ENCODE measurements at regions not wholly inside any gene's neighbourhood (a gene's known extent, or its start where the extent isn't known, plus 50 kb on each side); places are given as distances from the start of the nearest gene placed in this dataset.

DNA sequence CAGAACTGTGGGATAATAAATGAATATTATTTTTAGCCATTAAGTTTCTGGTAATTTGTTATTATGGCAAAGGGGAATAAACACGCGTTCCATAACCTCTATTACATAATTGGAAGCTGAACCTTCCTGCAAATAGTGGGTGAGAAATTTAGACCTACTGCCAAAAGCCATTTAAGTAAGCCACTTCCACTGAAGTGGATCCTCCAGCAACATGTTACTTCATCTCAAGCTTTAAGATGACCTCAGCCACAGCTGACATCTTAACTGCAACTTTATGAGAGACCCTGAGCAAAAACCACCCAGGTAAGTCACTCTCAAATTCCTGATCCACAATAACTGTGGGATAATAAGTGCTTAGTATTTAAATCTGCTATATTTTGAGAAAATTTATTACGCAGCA is 1048.6 kb downstream of the FAM133A start:
- no peak overlapping the region for H3K27ac ChIP-seq
- CTCF ChIA-PET = no interaction called here
- POLR2A ChIA-PET (ENCODE audit: low non-redundant PET) = no interaction called here
- TF ChIP-seq, protein P1, sequence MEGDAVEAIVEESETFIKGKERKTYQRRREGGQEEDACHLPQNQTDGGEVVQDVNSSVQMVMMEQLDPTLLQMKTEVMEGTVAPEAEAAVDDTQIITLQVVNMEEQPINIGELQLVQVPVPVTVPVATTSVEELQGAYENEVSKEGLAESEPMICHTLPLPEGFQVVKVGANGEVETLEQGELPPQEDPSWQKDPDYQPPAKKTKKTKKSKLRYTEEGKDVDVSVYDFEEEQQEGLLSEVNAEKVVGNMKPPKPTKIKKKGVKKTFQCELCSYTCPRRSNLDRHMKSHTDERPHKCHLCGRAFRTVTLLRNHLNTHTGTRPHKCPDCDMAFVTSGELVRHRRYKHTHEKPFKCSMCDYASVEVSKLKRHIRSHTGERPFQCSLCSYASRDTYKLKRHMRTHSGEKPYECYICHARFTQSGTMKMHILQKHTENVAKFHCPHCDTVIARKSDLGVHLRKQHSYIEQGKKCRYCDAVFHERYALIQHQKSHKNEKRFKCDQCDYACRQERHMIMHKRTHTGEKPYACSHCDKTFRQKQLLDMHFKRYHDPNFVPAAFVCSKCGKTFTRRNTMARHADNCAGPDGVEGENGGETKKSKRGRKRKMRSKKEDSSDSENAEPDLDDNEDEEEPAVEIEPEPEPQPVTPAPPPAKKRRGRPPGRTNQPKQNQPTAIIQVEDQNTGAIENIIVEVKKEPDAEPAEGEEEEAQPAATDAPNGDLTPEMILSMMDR (conservative IDR thresholded peaks at IDR 0.05; ENCODE audit: low read depth) = no peak
- DNase-seq (ENCODE audit: low spot score) = no peak

- DNase-seq (ENCODE audit: low spot score) = no peak
- TF ChIP-seq, protein P1 (conservative IDR thresholded peaks at IDR 0.05; ENCODE audit: low read depth) = no peak
- H3K27ac ChIP-seq = no peak overlapping the region
- CTCF ChIA-PET = no interaction called here
- POLR2A ChIA-PET (ENCODE audit: low non-redundant PET) = no interaction called here
Observed at GRCh38 chrX:94742772-94743171, 1068.8 kb downstream of the FAM133A start.

- DNase-seq (ENCODE audit: low spot score) = no peak
- ChIA-PET POLR2A (ENCODE audit: low non-redundant PET) (no interaction called here), CTCF (no interaction called here)
- TF ChIP-seq, protein P1 (conservative IDR thresholded peaks at IDR 0.05; ENCODE audit: low read depth) = no peak
- no peak overlapping the region for H3K27ac ChIP-seq
Observed at GRCh38 chrX:94743478-94743877, 1069.5 kb downstream of the FAM133A start.

DNA sequence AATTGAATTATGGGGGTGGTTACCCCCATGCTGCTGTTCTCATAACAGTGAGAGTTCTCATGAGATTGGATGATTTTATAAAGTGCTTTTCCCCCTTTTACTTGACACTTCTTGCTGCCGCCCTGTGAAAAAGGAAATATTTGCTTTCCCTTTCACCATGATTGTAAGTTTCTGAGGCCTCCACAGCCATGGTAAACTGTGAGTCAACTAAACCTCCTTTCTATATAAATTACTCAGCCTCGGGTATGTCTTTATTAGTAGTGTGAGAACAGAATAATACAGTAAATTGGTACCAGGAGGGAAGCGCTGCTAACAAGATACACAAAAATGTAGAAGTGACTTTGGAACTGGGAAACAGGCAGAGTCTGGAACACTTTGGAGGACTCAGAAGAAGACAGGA is 1070.8 kb downstream of the FAM133A start:
- ChIA-PET POLR2A (ENCODE audit: low non-redundant PET) (no interaction called here), CTCF (no interaction called here)
- no peak overlapping the region for H3K27ac ChIP-seq
- no peak for DNase-seq (ENCODE audit: low spot score)
- TF ChIP-seq, protein P1 (conservative IDR thresholded peaks at IDR 0.05; ENCODE audit: low read depth) = no peak

DNA sequence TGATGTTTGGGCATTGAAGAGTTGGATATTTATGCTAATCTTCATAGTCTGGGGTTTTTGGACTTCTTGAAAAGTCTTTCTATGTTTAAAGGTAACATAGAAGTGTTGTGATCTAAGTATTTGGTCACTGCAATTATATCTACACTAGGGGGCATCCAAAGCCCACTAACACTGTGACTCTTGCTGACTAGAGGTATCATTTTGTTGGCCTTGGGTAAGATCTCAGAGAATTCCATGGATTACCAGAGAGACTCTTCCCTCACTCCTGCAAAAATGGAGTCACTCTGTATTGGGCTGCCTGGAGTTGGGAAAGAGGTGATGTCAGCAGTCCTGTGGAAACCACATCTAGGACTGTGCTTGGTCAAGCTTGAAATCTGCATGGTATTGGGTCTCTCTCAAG is 1077.6 kb downstream of the FAM133A start:
- ChIA-PET POLR2A (ENCODE audit: low non-redundant PET) (no interaction called here), CTCF (no interaction called here)
- TF ChIP-seq, protein P1 (conservative IDR thresholded peaks at IDR 0.05; ENCODE audit: low read depth) = no peak
- H3K27ac ChIP-seq = no peak overlapping the region
- no peak for DNase-seq (ENCODE audit: low spot score)

GRCh38 chrX:94752434-94753169 is 1078.6 kb downstream of the FAM133A start:
- ChIA-PET POLR2A (ENCODE audit: low non-redundant PET) (no interaction called here), CTCF (no interaction called here)
- no peak overlapping the region for H3K27ac ChIP-seq
- TF ChIP-seq, protein P1 (conservative IDR thresholded peaks at IDR 0.05; ENCODE audit: low read depth) = no peak
- DNase-seq (ENCODE audit: low spot score) = no peak

Measured in RWPE1 (cell line).